K562 (cell line): ENCODE measurements at regions not wholly inside any gene's neighbourhood (a gene's known extent, or its start where the extent isn't known, plus 50 kb on each side); places are given as distances from the start of the nearest gene placed in this dataset.

ENCODE experiments used
- ATAC-seq: fragments of 200-7000 bp; cut with Tn5 transposase; 3 replicates; pipeline ENCODE4 v1.9.1; 2020; ENCODE audit warnings: moderate library complexity
- BruUV-seq: library from RNA; stranded (reverse); fragments of 400-500 nt; replicated peaks from 2 replicates; lab custom pipeline; 2021; lab: Mats Ljungman, UMichigan
- CTCF ChIA-PET: fragments of 300-600 bp; formaldehyde crosslinking; extraction: SDS; loops from one replicate; lab custom pipeline; 2021; ENCODE audit warnings: low intra/inter-chr PET ratio; lab: Yijun Ruan, JAX
- POLR2A ChIA-PET: fragments of 300-600, 350-650 bp; sonication (Branson Sonifier 250); formaldehyde crosslinking; extraction: SDS; loops from one replicate; lab custom pipeline; 2021; ENCODE audit warnings: antibody characterized with exemption, inconsistent platforms; lab: Yijun Ruan, JAX
- DNase-seq, 4 experiments: peaks; one replicate each; pipeline versions ENCODE4 v3.0.0 to v3.0.0-alpha.2; 2011 to 2018; ENCODE audit warnings: low spot score in 3 of 4, mixed read lengths in 3 of 4; ENCODE audit errors: extremely low read depth in 1 of 4
- FAIRE-seq: peaks from 2 replicates; lab custom pipeline; 2011; peaks lifted over from hg19 to GRCh38; lab: Jason Lieb, UNC
- H2AFZ ChIP-seq: 2 replicates; pipeline ENCODE4 v1.6.0; 2011; ENCODE audit warnings: low read depth, low read length, control low read depth, inconsistent platforms
- H3K27ac ChIP-seq: fragments of 200-600 bp; 3 replicates; pipeline ENCODE4 v1.8.0; 2011; ENCODE audit warnings: low read depth, mild to moderate bottlenecking, control low read depth, inconsistent platforms, low read length, moderate library complexity, mixed read lengths; ENCODE audit errors: extremely low read depth
- H3K27me3 ChIP-seq, 2 experiments: fragments of 300-600 bp in 1 of 2; 2 replicates in 1 of 2; 3 replicates in 1 of 2; pipeline versions ENCODE4 v1.6.0 to v1.8.0; 2011; ENCODE audit warnings: inconsistent platforms in 2 of 2, low read length in 2 of 2, mild to moderate bottlenecking in 1 of 2, mixed read lengths in 1 of 2, moderate library complexity in 1 of 2; ENCODE audit not compliant: control insufficient read depth in 2 of 2, insufficient read depth in 2 of 2
- H3K36me3 ChIP-seq: fragments of 300-600 bp; 3 replicates; pipeline ENCODE4 v1.8.0; 2011; ENCODE audit warnings: mild to moderate bottlenecking, low read length, inconsistent platforms; ENCODE audit not compliant: control insufficient read depth, insufficient read depth
- H3K4me1 ChIP-seq, 2 experiments: fragments of 200-600 bp in 1 of 2; replicated peaks in 1 of 2; 2 replicates in 1 of 2; 3 replicates in 1 of 2; pipeline versions ENCODE4 v1.5.1 to v1.8.0; 2011; ENCODE audit warnings: inconsistent platforms in 2 of 2, low read length in 2 of 2, mild to moderate bottlenecking in 1 of 2, mixed read lengths in 1 of 2, moderate library complexity in 1 of 2; ENCODE audit not compliant: control insufficient read depth in 2 of 2, insufficient read depth in 2 of 2
- H3K4me2 ChIP-seq: 2 replicates; pipeline ENCODE4 v1.6.1; 2011; ENCODE audit warnings: low read length, control low read depth, inconsistent platforms, mixed read lengths; ENCODE audit not compliant: insufficient read depth
- H3K4me3 ChIP-seq: fragments of 200-600 bp; sonication (generic), shearing (Covaris generic); 2 replicates; pipeline ENCODE4 v1.5.1; 2016; ENCODE audit warnings: control low read depth, inconsistent platforms
- H3K79me2 ChIP-seq: fragments of 200-600 bp; 3 replicates; pipeline ENCODE4 v1.8.0; 2011; ENCODE audit warnings: low read length, inconsistent platforms; ENCODE audit not compliant: control insufficient read depth, insufficient read depth
- H3K9ac ChIP-seq, 2 experiments: 2 replicates each; pipeline versions ENCODE4 v1.6.0 to v1.6.1; 2011; ENCODE audit warnings: low read depth in 2 of 2, low read length in 2 of 2, control low read depth in 1 of 2, inconsistent platforms in 1 of 2, mild to moderate bottlenecking in 1 of 2, mixed read lengths in 1 of 2; ENCODE audit not compliant: insufficient read depth in 1 of 2
- H3K9me1 ChIP-seq: one replicate; pipeline ENCODE4 v1.6.0; 2011; ENCODE audit warnings: inconsistent platforms, mild to moderate bottlenecking, low read length, moderate library complexity; ENCODE audit not compliant: control insufficient read depth, insufficient read depth
- H3K9me3 ChIP-seq: replicated peaks from 2 replicates; pipeline ENCODE4 v1.5.1; 2011; ENCODE audit warnings: low read depth, low read length, inconsistent platforms; ENCODE audit not compliant: control insufficient read depth, insufficient read depth
- H4K20me1 ChIP-seq: replicated peaks from 2 replicates; pipeline ENCODE4 v1.6.1; 2011; ENCODE audit warnings: low read length, inconsistent platforms, mixed read lengths; ENCODE audit not compliant: control insufficient read depth, insufficient read depth
- EP400 ChIP-seq: fragments of 450-650 bp; IDR thresholded peaks from 2 replicates; pipeline ENCODE4 v1.6.1; 2017; ENCODE audit warnings: antibody characterized with exemption, mild to moderate bottlenecking, moderate library complexity
- FOSL1 ChIP-seq: fragments of 200-800 bp; sonication (Bioruptor generic); conservative IDR thresholded peaks from 2 replicates; pipeline ENCODE4 v1.6.1; 2016; ENCODE audit warnings: missing genetic modification characterization, missing compliant biosample characterization
- GTF3C2 ChIP-seq: IDR thresholded peaks from 3 replicates; pipeline ENCODE4 v1.6.1; 2011; ENCODE audit warnings: borderline replicate concordance, mild to moderate bottlenecking, moderate library complexity; ENCODE audit not compliant: insufficient read length; ENCODE audit errors: extremely low read depth
- HEY1 ChIP-seq: fragments of 250-450 bp; sonication (Bioruptor Pico); IDR thresholded peaks from 2 replicates; pipeline ENCODE4 v1.5.0; 2020; ENCODE audit warnings: mild to moderate bottlenecking, moderate library complexity, borderline replicate concordance
- MCM5 ChIP-seq: fragments of 450-650 bp; IDR thresholded peaks from 2 replicates; pipeline ENCODE4 v1.6.1; 2016; ENCODE audit warnings: low read depth
- MYNN ChIP-seq, 2 experiments: sonication (generic); formaldehyde crosslinking in 1 of 2; IDR thresholded peaks; 2 replicates each; pipeline versions ENCODE4 v1.5.0 to v1.6.1; 2016 to 2020; ENCODE audit warnings: antibody characterized with exemption in 1 of 2, missing genetic modification reagents in 1 of 2
- PCBP2 ChIP-seq: fragments of 200-400 bp; formaldehyde crosslinking; IDR thresholded peaks from 2 replicates; pipeline ENCODE4 v1.6.1; 2018; ENCODE audit warnings: low read length, low read depth, mild to moderate bottlenecking, moderate library complexity; ENCODE audit not compliant: poor library complexity, severe bottlenecking
- RBFOX2 ChIP-seq: fragments of 200-400 bp; formaldehyde crosslinking; IDR thresholded peaks from 2 replicates; pipeline ENCODE4 v1.6.1; 2017; ENCODE audit warnings: low read depth, mild to moderate bottlenecking, low read length, moderate library complexity
- SETDB1 ChIP-seq: IDR thresholded peaks from one replicate; pipeline ENCODE4 v1.6.1; 2012; ENCODE audit warnings: low read length, control low read depth, inconsistent platforms
- STAT6 ChIP-seq: sonication (generic); formaldehyde crosslinking; IDR thresholded peaks from 2 replicates; pipeline ENCODE4 v1.8.1; 2023; ENCODE audit warnings: mild to moderate bottlenecking, missing genetic modification reagents
- TAF15 ChIP-seq: fragments of 200-400 bp; formaldehyde crosslinking; IDR thresholded peaks from 2 replicates; pipeline ENCODE4 v1.6.1; 2017; ENCODE audit warnings: mild to moderate bottlenecking, low read depth, low read length, moderate library complexity
- TEAD2 ChIP-seq: fragments of 450-650 bp; IDR thresholded peaks from 2 replicates; pipeline ENCODE4 v1.6.1; 2016; ENCODE audit warnings: missing genetic modification characterization, control low read depth, missing compliant biosample characterization
- ZBTB34 ChIP-seq: fragments of 250-450 bp; sonication (Bioruptor Pico); IDR thresholded peaks from 2 replicates; pipeline ENCODE4 v1.8.0; 2021; ENCODE audit warnings: mild to moderate bottlenecking, moderate library complexity
- ZNF639 ChIP-seq, 2 experiments: fragments of 200-800 bp in 1 of 2; sonication (Bioruptor generic) in 1 of 2; sonication (generic) in 1 of 2; formaldehyde crosslinking in 1 of 2; IDR thresholded peaks in 1 of 2; conservative IDR thresholded peaks in 1 of 2; 2 replicates each; pipeline versions ENCODE4 v1.5.0 to v1.6.1; 2016 to 2020; ENCODE audit warnings: missing compliant biosample characterization in 1 of 2, missing genetic modification characterization in 1 of 2, missing genetic modification reagents in 1 of 2
- ZZZ3 ChIP-seq: fragments of 450-650 bp; IDR thresholded peaks from 2 replicates; pipeline ENCODE4 v1.6.1; 2016; ENCODE audit warnings: antibody characterized with exemption, mild to moderate bottlenecking, moderate library complexity
- WGBS: fragments of 100-300 bp; shearing (Covaris generic); methylation state at CpG from one replicate; pipeline ENCODE4 v1.1.6; 2016; ENCODE audit warnings: low coverage, mixed read lengths; ENCODE audit not compliant: insufficient coverage; ENCODE audit errors: missing lambda C conversion rate; 5-methylcytosine and 5-hydroxymethylcytosine counted together
- in situ Hi-C: fragments of 300-500 bp; cut with MboI; formaldehyde crosslinking; loops from 4 replicates; pipeline ENCODE4 v1.15.0; 2018; ENCODE audit warnings: inconsistent platforms, mixed read lengths
- intact Hi-C: fragments of 100-400 bp; cut with micrococcal nuclease; formaldehyde crosslinking; loops from 2 replicates; pipeline ENCODE4 v1.14.2; 2022

- WGBS, result 0% methylated on average over 2 of the region's 2 CpGs
- TF ChIP-seq ZBTB34 (CRISPR knock-in tag), result no peak
- TF ChIP-seq HEY1 (CRISPR knock-in tag), result no peak
- no peak for TF ChIP-seq ZNF639 (CRISPR knock-in tag; conservative IDR thresholded peaks at IDR 0.05 in 1 of 2, IDR thresholded peaks at IDR 0.05 in 1 of 2)
- no peak for TF ChIP-seq RBFOX2
- TF ChIP-seq TEAD2 (tag), result no peak
- no peak for TF ChIP-seq GTF3C2
- no peak for TF ChIP-seq SETDB1
- no peak for TF ChIP-seq EP400
- no peak for TF ChIP-seq FOSL1 (tag)
- no peak for TF ChIP-seq TAF15
- TF ChIP-seq MCM5, result no peak
- no peak for TF ChIP-seq MYNN (IDR thresholded peaks at IDR 0.05)
- no peak for TF ChIP-seq MYNN (CRISPR knock-in tag; IDR thresholded peaks at IDR 0.05)
- TF ChIP-seq PCBP2, result no peak
- TF ChIP-seq ZZZ3, result no peak
- TF ChIP-seq STAT6, result no peak
Measured at GRCh38 chr10:106499448-106499847, 665.1 kb downstream of the SORCS1 start.

More at GRCh38 chr10:106499448-106499847, 665.1 kb downstream of the SORCS1 start:
- no peak overlapping the region for H3K4me2 ChIP-seq
- no peaks in the 10 kb centered on the region for H4K20me1 ChIP-seq
- no TSS peak for BruUV-seq
- no peak overlapping the region for H3K27ac ChIP-seq
- FAIRE-seq (no peak), ATAC-seq (no peak), DNase-seq (no peak)
- intact Hi-C loops, result no loop called here
- H3K79me2 ChIP-seq, result no peaks in the 10 kb centered on the region
- H3K4me3 ChIP-seq, result no peak overlapping the region
- POLR2A ChIA-PET, result no interaction called here
- in situ Hi-C loops, result no loop called here
- no peaks in the 10 kb centered on the region for H3K36me3 ChIP-seq
- no peaks in the 10 kb centered on the region for H3K27me3 ChIP-seq
- no peaks in the 10 kb centered on the region for H3K9me1 ChIP-seq
- H3K4me1 ChIP-seq, result no peaks in the 10 kb centered on the region
- H3K9ac ChIP-seq, result no peak overlapping the region
- H3K9me3 ChIP-seq, result no peaks in the 10 kb centered on the region
- H2AFZ ChIP-seq, result no peak overlapping the region
- CTCF ChIA-PET, result no interaction called here
